ENCODE measurements at regions not wholly inside any gene's neighbourhood (a gene's known extent, or its start where the extent isn't known, plus 50 kb on each side); places are given as distances from the start of the nearest gene placed in this dataset.
"Not testable (repeated sequence)": the region's sequence is repeated elsewhere in the genome, so short reads cannot be mapped to it uniquely, and the experiment has no call there.

- Histone ChIP-seq H3K9me3 (peaks cover 26 to 28% of the 10 kb centered on the region in 2 donors), H3K27me3 (no peaks in the 10 kb centered on the region), H3K36me3 (peaks cover 0 to 7% (median 0%) of the 10 kb centered on the region in 4 donors), H3K27ac (no peak overlapping the region), H3K4me1 (no peaks in the 10 kb centered on the region), H3K4me3 (no peak overlapping the region)
- no peak for DNase-seq
- 95% methylated on average over 2 of the region's 2 CpGs for WGBS, 2 donors (ENCODE audit: low coverage in 1 of 2)
- in situ Hi-C loops (cut with MboI; ENCODE audit: low pct_ligation_motif_present in 1 of 4, low pct_unique_long_range_greater_than_20kb in 1 of 4, low sequenced_read_pairs in 3 of 4) (no loop called here), intact Hi-C loops (cut with DNase I; ENCODE audit: low total_unique reads) (no loop called here)
- TF ChIP-seq POLR2A (IDR thresholded peaks at IDR 0.05) (no peak), POLR2AphosphoS5 (IDR thresholded peaks at IDR 0.05) (no peak), EP300 (IDR thresholded peaks at IDR 0.05; ENCODE audit: low read depth) (no peak)
- TF ChIP-seq, protein P1, sequence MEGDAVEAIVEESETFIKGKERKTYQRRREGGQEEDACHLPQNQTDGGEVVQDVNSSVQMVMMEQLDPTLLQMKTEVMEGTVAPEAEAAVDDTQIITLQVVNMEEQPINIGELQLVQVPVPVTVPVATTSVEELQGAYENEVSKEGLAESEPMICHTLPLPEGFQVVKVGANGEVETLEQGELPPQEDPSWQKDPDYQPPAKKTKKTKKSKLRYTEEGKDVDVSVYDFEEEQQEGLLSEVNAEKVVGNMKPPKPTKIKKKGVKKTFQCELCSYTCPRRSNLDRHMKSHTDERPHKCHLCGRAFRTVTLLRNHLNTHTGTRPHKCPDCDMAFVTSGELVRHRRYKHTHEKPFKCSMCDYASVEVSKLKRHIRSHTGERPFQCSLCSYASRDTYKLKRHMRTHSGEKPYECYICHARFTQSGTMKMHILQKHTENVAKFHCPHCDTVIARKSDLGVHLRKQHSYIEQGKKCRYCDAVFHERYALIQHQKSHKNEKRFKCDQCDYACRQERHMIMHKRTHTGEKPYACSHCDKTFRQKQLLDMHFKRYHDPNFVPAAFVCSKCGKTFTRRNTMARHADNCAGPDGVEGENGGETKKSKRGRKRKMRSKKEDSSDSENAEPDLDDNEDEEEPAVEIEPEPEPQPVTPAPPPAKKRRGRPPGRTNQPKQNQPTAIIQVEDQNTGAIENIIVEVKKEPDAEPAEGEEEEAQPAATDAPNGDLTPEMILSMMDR (IDR thresholded peaks at IDR 0.05), result no peak
These were observed 325.2 kb upstream of the POU5F2 start for GRCh38 chr5:94066437-94067207.

GRCh38 chr5:94064025-94064424 lies 322.6 kb upstream of the POU5F2 start:
- Histone ChIP-seq H3K9me3 (peaks cover 26 to 28% of the 10 kb centered on the region in 2 donors), H3K4me3 (no peak overlapping the region), H3K4me1 (no peaks in the 10 kb centered on the region), H3K27ac (no peak overlapping the region), H3K27me3 (no peaks in the 10 kb centered on the region), H3K36me3 (peaks cover 0 to 7% (median 0%) of the 10 kb centered on the region in 4 donors)
- intact Hi-C loops (cut with DNase I; ENCODE audit: low total_unique reads), result no loop called here
- in situ Hi-C loops (cut with MboI; ENCODE audit: low pct_ligation_motif_present in 1 of 4, low pct_unique_long_range_greater_than_20kb in 1 of 4, low sequenced_read_pairs in 3 of 4), result no loop called here
- TF ChIP-seq, protein P1 (IDR thresholded peaks at IDR 0.05), result no peak
- TF ChIP-seq EP300 (IDR thresholded peaks at IDR 0.05; ENCODE audit: low read depth) (no peak), POLR2AphosphoS5 (IDR thresholded peaks at IDR 0.05) (no peak), POLR2A (IDR thresholded peaks at IDR 0.05) (no peak)
- DNase-seq, result no peak

GRCh38 chr5:94057655-94058054 lies 316.3 kb upstream of the POU5F2 start:
- WGBS, 2 donors (ENCODE audit: low coverage in 1 of 2), result 81 to 85% methylated on average over 2 of the region's 2 CpGs
- in situ Hi-C loops (cut with MboI; ENCODE audit: low pct_ligation_motif_present in 1 of 4, low pct_unique_long_range_greater_than_20kb in 1 of 4, low sequenced_read_pairs in 3 of 4) (no loop called here), intact Hi-C loops (cut with DNase I; ENCODE audit: low total_unique reads) (no loop called here)
- H3K9me3 ChIP-seq, result no peaks in the 10 kb centered on the region
- H3K36me3 ChIP-seq, result no peaks in the 10 kb centered on the region
- H3K27ac ChIP-seq, result no peak overlapping the region
- H3K4me3 ChIP-seq, result no peak overlapping the region
- H3K27me3 ChIP-seq, result no peaks in the 10 kb centered on the region
- H3K4me1 ChIP-seq, result no peaks in the 10 kb centered on the region
- DNase-seq, result no peak
- TF ChIP-seq, protein P1 (IDR thresholded peaks at IDR 0.05), result no peak
- no peak for TF ChIP-seq POLR2AphosphoS5 (IDR thresholded peaks at IDR 0.05)
- no peak for TF ChIP-seq EP300 (IDR thresholded peaks at IDR 0.05; ENCODE audit: low read depth)
- TF ChIP-seq POLR2A (IDR thresholded peaks at IDR 0.05), result no peak

DNA sequence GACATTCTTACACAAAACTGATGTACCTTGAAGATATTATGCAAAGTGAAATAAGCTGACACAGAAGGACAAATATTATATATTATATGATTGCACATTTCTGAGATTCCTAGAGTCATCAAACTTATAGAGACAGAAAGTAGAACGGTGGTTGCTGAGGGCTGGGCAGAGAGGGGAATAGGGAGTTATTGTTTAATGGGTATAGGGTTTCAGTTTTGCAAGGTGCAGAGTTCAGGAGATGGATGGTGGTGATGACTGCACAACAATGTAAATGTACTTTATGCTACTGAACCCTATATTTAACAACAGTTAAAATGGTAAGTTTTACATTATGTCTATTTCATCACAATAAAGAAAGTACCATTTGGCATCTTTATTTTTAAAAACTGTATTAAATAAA lies 315.8 kb upstream of the POU5F2 start:
- Histone ChIP-seq H3K27ac (no peak overlapping the region), H3K4me3 (no peak overlapping the region), H3K9me3 (no peaks in the 10 kb centered on the region), H3K4me1 (no peaks in the 10 kb centered on the region), H3K36me3 (no peaks in the 10 kb centered on the region), H3K27me3 (no peaks in the 10 kb centered on the region)
- in situ Hi-C loops (cut with MboI; ENCODE audit: low pct_ligation_motif_present in 1 of 4, low pct_unique_long_range_greater_than_20kb in 1 of 4, low sequenced_read_pairs in 3 of 4), result no loop called here
- TF ChIP-seq, protein P1 (IDR thresholded peaks at IDR 0.05), result no peak
- no peak for TF ChIP-seq POLR2AphosphoS5 (IDR thresholded peaks at IDR 0.05)
- TF ChIP-seq POLR2A (IDR thresholded peaks at IDR 0.05), result no peak
- TF ChIP-seq EP300 (IDR thresholded peaks at IDR 0.05; ENCODE audit: low read depth), result no peak
- DNase-seq, result no peak
- WGBS, 2 donors (ENCODE audit: low coverage in 1 of 2), result 50 to 57% methylated on average over 1 of the region's 1 CpG
- intact Hi-C loops (cut with DNase I; ENCODE audit: low total_unique reads), result no loop called here

DNA sequence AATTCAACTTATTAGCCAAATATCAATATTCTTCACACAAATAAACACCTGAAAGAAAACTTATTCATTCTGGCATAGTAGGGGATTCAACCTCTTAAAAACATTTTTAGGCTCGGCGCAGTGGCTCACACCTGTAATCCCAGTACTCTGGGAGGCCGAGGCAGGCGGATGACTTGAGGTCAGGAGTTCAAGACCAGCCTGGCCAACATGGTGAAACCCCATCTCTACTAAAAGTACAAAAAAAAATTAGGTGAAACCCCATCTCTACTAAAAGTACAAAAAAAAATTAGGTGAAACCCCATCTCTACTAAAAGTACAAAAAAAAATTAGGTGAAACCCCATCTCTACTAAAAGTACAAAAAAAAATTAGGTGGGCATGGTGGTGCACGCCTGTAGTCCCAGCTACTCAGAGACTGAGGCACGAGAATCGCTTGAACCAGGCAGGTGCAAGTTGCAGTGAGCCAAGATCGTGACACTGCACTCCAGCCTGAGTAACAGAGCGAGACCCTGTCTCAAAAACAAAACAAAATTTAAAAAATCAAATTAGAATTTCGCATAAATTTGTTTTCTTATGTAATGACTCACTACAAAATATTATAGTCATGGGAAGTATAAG lies 308.0 kb upstream of the POU5F2 start:
- H3K4me3 ChIP-seq; H3K9me3 ChIP-seq; H3K27ac ChIP-seq; H3K36me3 ChIP-seq; H3K27me3 ChIP-seq; DNase-seq; in situ Hi-C loops (cut with MboI; ENCODE audit: low pct_ligation_motif_present in 1 of 4, low pct_unique_long_range_greater_than_20kb in 1 of 4, low sequenced_read_pairs in 3 of 4); H3K4me1 ChIP-seq; intact Hi-C loops (cut with DNase I; ENCODE audit: low total_unique reads): not testable (repeated sequence)
- WGBS, 2 donors (ENCODE audit: low coverage in 1 of 2), result 79 to 94% methylated on average over 7 to 10 of the region's 10 CpGs

All from transverse colon (tissue), 4 donors.